HEK293T (cell line): ENCODE measurements at regions not wholly inside any gene's neighbourhood (a gene's known extent, or its start where the extent isn't known, plus 50 kb on each side); places are given as distances from the start of the nearest gene placed in this dataset.

Experiments used
- ARNT ChIP-seq: fragments of 450-650 bp; IDR thresholded peaks from 2 replicates; pipeline ENCODE4 v1.6.1; 2017; ENCODE audit warnings: mild to moderate bottlenecking
- BHLHE40 ChIP-seq: fragments of 450-650 bp; IDR thresholded peaks from 2 replicates; pipeline ENCODE4 v1.6.1; 2016; ENCODE audit warnings: mild to moderate bottlenecking, moderate library complexity, borderline replicate concordance
- ELF4 ChIP-seq: fragments of 450-650 bp; IDR thresholded peaks from 2 replicates; pipeline ENCODE4 v1.6.1; 2017; ENCODE audit warnings: antibody characterized with exemption
- FOXA1 ChIP-seq: fragments of 450-650 bp; IDR thresholded peaks from 2 replicates; pipeline ENCODE4 v1.6.1; 2016; ENCODE audit warnings: mild to moderate bottlenecking
- FOXM1 ChIP-seq: fragments of 450-650 bp; IDR thresholded peaks from 2 replicates; pipeline ENCODE4 v1.6.1; 2017; ENCODE audit warnings: mild to moderate bottlenecking, borderline replicate concordance
- HDGF ChIP-seq: fragments of 450-650 bp; IDR thresholded peaks from 2 replicates; pipeline ENCODE4 v1.6.1; 2017; ENCODE audit warnings: antibody characterized with exemption, borderline replicate concordance
- NFRKB ChIP-seq: fragments of 450-650 bp; IDR thresholded peaks from 2 replicates; pipeline ENCODE4 v1.6.1; 2016; ENCODE audit warnings: mild to moderate bottlenecking, moderate library complexity
- SP1 ChIP-seq: fragments of 450-650 bp; IDR thresholded peaks from 2 replicates; pipeline ENCODE4 v1.6.1; 2017
- TARDBP ChIP-seq: fragments of 450-650 bp; IDR thresholded peaks from 2 replicates; pipeline ENCODE4 v1.6.1; 2016
- TF ChIP-seq, protein P1 (sequence below): fragments of 450-650 bp; IDR thresholded peaks from 2 replicates; pipeline ENCODE4 v1.6.1; 2016

DNA sequence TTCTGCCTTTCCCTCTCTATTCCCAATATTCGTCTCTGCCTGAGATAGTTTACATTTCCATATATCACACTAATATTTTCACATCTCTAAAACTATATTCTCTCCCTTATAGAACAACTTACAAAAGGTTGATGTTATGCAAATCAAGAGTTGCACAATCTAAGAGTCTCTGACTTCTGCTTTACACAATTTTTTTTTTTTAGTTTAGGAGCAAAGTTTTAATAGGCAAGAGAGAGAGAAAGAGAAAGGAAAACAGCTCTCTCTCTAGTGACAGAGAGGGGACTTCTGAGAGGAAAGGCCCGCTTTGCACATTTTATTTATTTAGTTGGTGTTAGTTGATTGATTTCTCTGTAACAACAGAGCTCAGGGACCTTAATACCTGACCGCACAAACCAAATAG is 380.2 kb downstream of the TXNL1 start:
- TF ChIP-seq FOXM1 (no peak), HDGF (no peak), TARDBP (no peak), SP1 (no peak), NFRKB (no peak), ARNT (no peak), ELF4 (no peak), BHLHE40 (no peak), FOXA1 (no peak)
- TF ChIP-seq, protein P1, sequence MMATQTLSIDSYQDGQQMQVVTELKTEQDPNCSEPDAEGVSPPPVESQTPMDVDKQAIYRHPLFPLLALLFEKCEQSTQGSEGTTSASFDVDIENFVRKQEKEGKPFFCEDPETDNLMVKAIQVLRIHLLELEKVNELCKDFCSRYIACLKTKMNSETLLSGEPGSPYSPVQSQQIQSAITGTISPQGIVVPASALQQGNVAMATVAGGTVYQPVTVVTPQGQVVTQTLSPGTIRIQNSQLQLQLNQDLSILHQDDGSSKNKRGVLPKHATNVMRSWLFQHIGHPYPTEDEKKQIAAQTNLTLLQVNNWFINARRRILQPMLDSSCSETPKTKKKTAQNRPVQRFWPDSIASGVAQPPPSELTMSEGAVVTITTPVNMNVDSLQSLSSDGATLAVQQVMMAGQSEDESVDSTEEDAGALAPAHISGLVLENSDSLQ, result no peak
